C4-2B (cell line): ENCODE measurements at regions not wholly inside any gene's neighbourhood (a gene's known extent, or its start where the extent isn't known, plus 50 kb on each side); places are given as distances from the start of the nearest gene placed in this dataset.

Source experiments
- CTCF ChIP-seq: fragments of 450-650 bp; conservative IDR thresholded peaks from 2 replicates; pipeline ENCODE4 v1.5.1; 2017; ENCODE audit warnings: mild to moderate bottlenecking
- ZFX ChIP-seq: fragments of 450-650 bp; IDR thresholded peaks from 2 replicates; pipeline ENCODE4 v1.6.1; 2017

GRCh38 chr4:131339137-131339536 is 1810.0 kb upstream of the PCDH10 start:
- TF ChIP-seq CTCF (no peak), ZFX (no peak)
